ENCODE measurements at regions not wholly inside any gene's neighbourhood (a gene's known extent, or its start where the extent isn't known, plus 50 kb on each side); places are given as distances from the start of the nearest gene placed in this dataset.

- in situ Hi-C loops (cut with MboI; ENCODE audit: low sequenced_read_pairs) (loop anchor here (25.0 kb wide), 1 partner anchor 842 kb away; no protein-coding TSS in a partner anchor), dilution Hi-C loops (cut with HindIII; ENCODE audit: low sequenced_read_pairs, unreplicated experiment) (no loop called here), intact Hi-C loops (cut with micrococcal nuclease) (no loop called here)
- no CpG with 5 or more reads among the region's 1 CpG for WGBS, 2 experiments (ENCODE audit: extremely low coverage in 2 of 2, insufficient read length in 1 of 2)
- Histone ChIP-seq H3K27me3 (ENCODE audit: control insufficient read depth, insufficient read depth, low read length) (no peaks in the 10 kb centered on the region), H2AK5ac (ENCODE audit: low read depth, low read length) (no peak overlapping the region), H3K18ac (ENCODE audit: low read depth, low read length) (no peak overlapping the region), H2BK15ac (ENCODE audit: low read depth, low read length) (no peak overlapping the region), H2BK120ac (ENCODE audit: low read depth, low read length) (no peak overlapping the region), H2AK9ac (replicated peaks; ENCODE audit: low read depth, low read length, poor library complexity) (no peak overlapping the region), H2BK20ac (ENCODE audit: low read depth, low read length) (no peak overlapping the region), H3K9ac (ENCODE audit: low read depth, low read length) (no peak overlapping the region), H3K4me2 (ENCODE audit: low read depth, low read length) (no peak overlapping the region), H3K27ac (ENCODE audit: insufficient read depth, low read length) (no peak overlapping the region), H2BK5ac (ENCODE audit: low read depth, low read length, poor library complexity, severe bottlenecking) (no peak overlapping the region), H4K91ac (ENCODE audit: insufficient read depth, low read depth, low read length) (no peak overlapping the region), H4K8ac (ENCODE audit: low read depth in 2 of 2, low read length in 2 of 2) (no peak overlapping the region), H4K5ac (ENCODE audit: low read depth, low read length) (no peak overlapping the region), H3K9me1 (ENCODE audit: insufficient read depth, low read length) (no peaks in the 10 kb centered on the region), H3K14ac (replicated peaks; ENCODE audit: low read depth, low read length) (no peak overlapping the region), H3K36me3 (ENCODE audit: control insufficient read depth, insufficient read depth, low read length) (no peaks in the 10 kb centered on the region), H3K23ac (ENCODE audit: low read depth, low read length) (no peak overlapping the region), H4K20me1 (ENCODE audit: insufficient read depth, low read length) (no peaks in the 10 kb centered on the region), H3K9me3 (ENCODE audit: control insufficient read depth, insufficient read depth, low read length) (no peaks in the 10 kb centered on the region; the same call in 1 of the 2 replicates), H3K4ac (ENCODE audit: low read depth, low read length) (no peak overlapping the region), H3K4me1 (ENCODE audit: control insufficient read depth, insufficient read depth, low read length) (no peaks in the 10 kb centered on the region), H2AFZ (replicated peaks; ENCODE audit: low read length, poor library complexity) (no peak overlapping the region), H3K56ac (ENCODE audit: extremely low read depth, insufficient read depth, low read length) (no peak overlapping the region), H3K4me3 (ENCODE audit: insufficient read depth, low read depth, low read length) (no peak overlapping the region), H3K79me1 (ENCODE audit: low read depth in 1 of 2, low read length in 2 of 2) (no peaks in the 10 kb centered on the region)
- CTCF ChIA-PET: no interaction called here
- ATAC-seq (ENCODE audit: low read depth) (no peak), DNase-seq (no peak)
- POLR2A ChIA-PET (ENCODE audit: unreplicated experiment): no interaction called here
- no TSS peak for BruUV-seq (replicated peaks)
- TF ChIP-seq BHLHE40 (IDR thresholded peaks at IDR 0.05; ENCODE audit: low read depth, low read length): no peak
- TF ChIP-seq RAD21 (IDR thresholded peaks at IDR 0.05; ENCODE audit: low read length): no peak
- TF ChIP-seq, protein P1, sequence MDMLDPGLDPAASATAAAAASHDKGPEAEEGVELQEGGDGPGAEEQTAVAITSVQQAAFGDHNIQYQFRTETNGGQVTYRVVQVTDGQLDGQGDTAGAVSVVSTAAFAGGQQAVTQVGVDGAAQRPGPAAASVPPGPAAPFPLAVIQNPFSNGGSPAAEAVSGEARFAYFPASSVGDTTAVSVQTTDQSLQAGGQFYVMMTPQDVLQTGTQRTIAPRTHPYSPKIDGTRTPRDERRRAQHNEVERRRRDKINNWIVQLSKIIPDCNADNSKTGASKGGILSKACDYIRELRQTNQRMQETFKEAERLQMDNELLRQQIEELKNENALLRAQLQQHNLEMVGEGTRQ (IDR thresholded peaks at IDR 0.05; ENCODE audit: low read depth, low read length): no peak
- TF ChIP-seq MAZ (IDR thresholded peaks at IDR 0.05; ENCODE audit: borderline replicate concordance, low read depth, low read length): no peak
- TF ChIP-seq, protein P2, sequence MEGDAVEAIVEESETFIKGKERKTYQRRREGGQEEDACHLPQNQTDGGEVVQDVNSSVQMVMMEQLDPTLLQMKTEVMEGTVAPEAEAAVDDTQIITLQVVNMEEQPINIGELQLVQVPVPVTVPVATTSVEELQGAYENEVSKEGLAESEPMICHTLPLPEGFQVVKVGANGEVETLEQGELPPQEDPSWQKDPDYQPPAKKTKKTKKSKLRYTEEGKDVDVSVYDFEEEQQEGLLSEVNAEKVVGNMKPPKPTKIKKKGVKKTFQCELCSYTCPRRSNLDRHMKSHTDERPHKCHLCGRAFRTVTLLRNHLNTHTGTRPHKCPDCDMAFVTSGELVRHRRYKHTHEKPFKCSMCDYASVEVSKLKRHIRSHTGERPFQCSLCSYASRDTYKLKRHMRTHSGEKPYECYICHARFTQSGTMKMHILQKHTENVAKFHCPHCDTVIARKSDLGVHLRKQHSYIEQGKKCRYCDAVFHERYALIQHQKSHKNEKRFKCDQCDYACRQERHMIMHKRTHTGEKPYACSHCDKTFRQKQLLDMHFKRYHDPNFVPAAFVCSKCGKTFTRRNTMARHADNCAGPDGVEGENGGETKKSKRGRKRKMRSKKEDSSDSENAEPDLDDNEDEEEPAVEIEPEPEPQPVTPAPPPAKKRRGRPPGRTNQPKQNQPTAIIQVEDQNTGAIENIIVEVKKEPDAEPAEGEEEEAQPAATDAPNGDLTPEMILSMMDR (conservative IDR thresholded peaks at IDR 0.05; ENCODE audit: low read depth, low read length): no peak
- TF ChIP-seq CHD1 (IDR thresholded peaks at IDR 0.05; ENCODE audit: low read depth, low read length): no peak
- TF ChIP-seq SMC3 (IDR thresholded peaks at IDR 0.05; ENCODE audit: low read depth, low read length): no peak
- TF ChIP-seq POLR2A (IDR thresholded peaks at IDR 0.05; ENCODE audit: low read depth, low read length): no peak
- no peak for TF ChIP-seq MXI1 (IDR thresholded peaks at IDR 0.05; ENCODE audit: borderline replicate concordance, low read depth, low read length)
- TF ChIP-seq, protein P3, sequence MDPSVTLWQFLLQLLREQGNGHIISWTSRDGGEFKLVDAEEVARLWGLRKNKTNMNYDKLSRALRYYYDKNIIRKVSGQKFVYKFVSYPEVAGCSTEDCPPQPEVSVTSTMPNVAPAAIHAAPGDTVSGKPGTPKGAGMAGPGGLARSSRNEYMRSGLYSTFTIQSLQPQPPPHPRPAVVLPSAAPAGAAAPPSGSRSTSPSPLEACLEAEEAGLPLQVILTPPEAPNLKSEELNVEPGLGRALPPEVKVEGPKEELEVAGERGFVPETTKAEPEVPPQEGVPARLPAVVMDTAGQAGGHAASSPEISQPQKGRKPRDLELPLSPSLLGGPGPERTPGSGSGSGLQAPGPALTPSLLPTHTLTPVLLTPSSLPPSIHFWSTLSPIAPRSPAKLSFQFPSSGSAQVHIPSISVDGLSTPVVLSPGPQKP (IDR thresholded peaks at IDR 0.05; ENCODE audit: borderline replicate concordance, low read depth, low read length): no peak
- no peak for TF ChIP-seq FOS (IDR thresholded peaks at IDR 0.05; ENCODE audit: low read depth, low read length)
- TF ChIP-seq NFE2L2 (IDR thresholded peaks at IDR 0.05; ENCODE audit: low read depth, low read length): no peak
- no peak for TF ChIP-seq RFX5 (IDR thresholded peaks at IDR 0.05; ENCODE audit: low read depth, low read length)
- no peak for TF ChIP-seq RCOR1 (IDR thresholded peaks at IDR 0.05; ENCODE audit: insufficient replicate concordance, low read length)
- TF ChIP-seq MAFK (IDR thresholded peaks at IDR 0.05; ENCODE audit: low read depth, low read length): no peak
- no peak for TF ChIP-seq CEBPB (IDR thresholded peaks at IDR 0.05; ENCODE audit: low read depth, low read length)
Measured at GRCh38 chr4:180694875-180695274, 1548.3 kb upstream of the TENM3 start.

Data from IMR-90 (cell line).